Activated CD8-positive, alpha-beta T cell treated with anti-CD3 and anti-CD28 coated beads for 36 hours (primary cell): ENCODE measurements at regions not wholly inside any gene's neighbourhood (a gene's known extent, or its start where the extent isn't known, plus 50 kb on each side); places are given as distances from the start of the nearest gene placed in this dataset.

ENCODE experiments used
- ATAC-seq: fragments of 200-7000 bp; cut with Tn5 transposase; one replicate; pipeline ENCODE4 v1.10.0; 2021; ENCODE audit warnings: mild to moderate bottlenecking, moderate library complexity
- CTCF ChIA-PET: fragments of 350-600 bp; sonication (Branson Sonifier 250); formaldehyde crosslinking; loops from one replicate; lab custom pipeline; 2021; ENCODE audit warnings: antibody characterized with exemption; lab: Charles Lee
- POLR2A ChIA-PET: fragments of 350-600 bp; sonication (Branson Sonifier 250); formaldehyde crosslinking; loops from one replicate; lab custom pipeline; 2021; ENCODE audit warnings: antibody characterized with exemption; lab: Charles Lee
- DNase-seq: peaks from one replicate; pipeline ENCODE4 v3.0.0-alpha.2; 2020
- H3K27ac Mint-ChIP-seq: one replicate; pipeline ENCODE4 v1.8.0; 2021; ENCODE audit warnings: mild to moderate bottlenecking, mixed read lengths
- H3K27me3 Mint-ChIP-seq: one replicate; pipeline ENCODE4 v1.8.0; 2021; ENCODE audit warnings: mixed read lengths
- H3K36me3 Mint-ChIP-seq: one replicate; pipeline ENCODE4 v1.8.0; 2021; ENCODE audit warnings: low read depth, mixed read lengths
- H3K4me1 Mint-ChIP-seq: one replicate; pipeline ENCODE4 v1.8.0; 2021; ENCODE audit warnings: low read depth, mixed read lengths
- H3K4me3 Mint-ChIP-seq: one replicate; pipeline ENCODE4 v1.8.0; 2021; ENCODE audit warnings: mild to moderate bottlenecking, moderate library complexity, mixed read lengths
- H3K9me3 Mint-ChIP-seq: one replicate; pipeline ENCODE4 v1.8.0; 2021; ENCODE audit warnings: mixed read lengths
- CTCF ChIP-seq: fragments of 200-600 bp; IDR thresholded peaks from one replicate; pipeline ENCODE4 v1.8.0; 2022; ENCODE audit warnings: antibody characterized with exemption, mild to moderate bottlenecking
- intact Hi-C: fragments of 100-400 bp; cut with micrococcal nuclease; formaldehyde crosslinking; loops from one replicate; pipeline ENCODE4 v1.10.0; 2022

GRCh38 chr14:83777516-83777915 is 1752.4 kb upstream of the FLRT2 start:
- ChIA-PET POLR2A (no interaction called here), CTCF (no interaction called here)
- H3K27ac Mint-ChIP-seq: no peak overlapping the region
- ATAC-seq (no peak), DNase-seq (no peak)
- no peaks in the 10 kb centered on the region for H3K27me3 Mint-ChIP-seq
- intact Hi-C loops: no loop called here
- no peak for TF ChIP-seq CTCF
- no peaks in the 10 kb centered on the region for H3K4me1 Mint-ChIP-seq
- peaks cover 6% of the 10 kb centered on the region for H3K9me3 Mint-ChIP-seq
- no peaks in the 10 kb centered on the region for H3K36me3 Mint-ChIP-seq
- H3K4me3 Mint-ChIP-seq: no peak overlapping the region

- Mint-ChIP-seq H3K4me1 (no peaks in the 10 kb centered on the region), H3K36me3 (no peaks in the 10 kb centered on the region), H3K9me3 (peaks cover 8% of the 10 kb centered on the region), H3K27me3 (no peaks in the 10 kb centered on the region), H3K4me3 (no peak overlapping the region), H3K27ac (no peak overlapping the region)
- ChIA-PET CTCF (no interaction called here), POLR2A (no interaction called here)
- ATAC-seq: no peak
- DNase-seq: no peak
- no peak for TF ChIP-seq CTCF
- intact Hi-C loops: no loop called here
These were observed 1750.7 kb upstream of the FLRT2 start for GRCh38 chr14:83779266-83779665.

- H3K4me3 Mint-ChIP-seq: no peak overlapping the region
- DNase-seq (no peak), ATAC-seq (no peak)
- H3K27ac Mint-ChIP-seq: no peak overlapping the region
- ChIA-PET POLR2A (no interaction called here), CTCF (no interaction called here)
- no peaks in the 10 kb centered on the region for H3K27me3 Mint-ChIP-seq
- no peaks in the 10 kb centered on the region for H3K36me3 Mint-ChIP-seq
- H3K9me3 Mint-ChIP-seq: peaks cover 8% of the 10 kb centered on the region
- TF ChIP-seq CTCF: no peak
- intact Hi-C loops: no loop called here
- no peaks in the 10 kb centered on the region for H3K4me1 Mint-ChIP-seq
These were observed 1749.6 kb upstream of the FLRT2 start for GRCh38 chr14:83780321-83780720.

GRCh38 chr14:83798421-83798820 is 1731.5 kb upstream of the FLRT2 start:
- POLR2A ChIA-PET: no interaction called here
- Mint-ChIP-seq H3K27ac (no peak overlapping the region), H3K27me3 (no peaks in the 10 kb centered on the region), H3K4me3 (no peak overlapping the region), H3K36me3 (no peaks in the 10 kb centered on the region), H3K9me3 (peaks cover 9% of the 10 kb centered on the region), H3K4me1 (no peaks in the 10 kb centered on the region)
- intact Hi-C loops: no loop called here
- no peak for TF ChIP-seq CTCF
- CTCF ChIA-PET: no interaction called here
- ATAC-seq (no peak), DNase-seq (no peak)

- Mint-ChIP-seq H3K27ac (no peak overlapping the region), H3K4me1 (no peaks in the 10 kb centered on the region), H3K27me3 (no peaks in the 10 kb centered on the region), H3K36me3 (no peaks in the 10 kb centered on the region), H3K9me3 (peaks cover 9% of the 10 kb centered on the region), H3K4me3 (no peak overlapping the region)
- ChIA-PET CTCF (no interaction called here), POLR2A (no interaction called here)
- no peak for TF ChIP-seq CTCF
- intact Hi-C loops: no loop called here
- ATAC-seq (no peak), DNase-seq (no peak)
These were observed 1730.7 kb upstream of the FLRT2 start for GRCh38 chr14:83799233-83799632.
